ENCODE measurements at regions not wholly inside any gene's neighbourhood (a gene's known extent, or its start where the extent isn't known, plus 50 kb on each side); places are given as distances from the start of the nearest gene placed in this dataset.

- TF ChIP-seq HDAC2 (IDR thresholded peaks at IDR 0.05; ENCODE audit: borderline replicate concordance in 1 of 2, low read depth in 2 of 2, low read length in 2 of 2) = no peak
- no peak for TF ChIP-seq SRF (IDR thresholded peaks at IDR 0.05; ENCODE audit: low read depth, low read length)
- no peak for TF ChIP-seq JUN (IDR thresholded peaks at IDR 0.05; ENCODE audit: low read depth, low read length)
- TF ChIP-seq BACH1 (IDR thresholded peaks at IDR 0.05; ENCODE audit: low read length) = no peak
- TF ChIP-seq SUZ12 (IDR thresholded peaks at IDR 0.05; ENCODE audit: low read length) = no peak
Measured at GRCh38 chr21:23008601-23009202, 2010.5 kb downstream of the NCAM2 start (continued).

Data from H1 (cell line).